ENCODE measurements at regions not wholly inside any gene's neighbourhood (a gene's known extent, or its start where the extent isn't known, plus 50 kb on each side); places are given as distances from the start of the nearest gene placed in this dataset.

- Histone ChIP-seq H3K27me3 (peaks cover 11% of the 10 kb centered on the region), H3K9me3 (no peaks in the 10 kb centered on the region), H3K36me3 (no peaks in the 10 kb centered on the region), H3K4me3 (no peak overlapping the region)
- no peak for DNase-seq
Observed at GRCh38 chr19:30741566-30741965, 369.4 kb downstream of the ZNF536 start.

GRCh38 chr19:30739394-30739793, 367.2 kb downstream of the ZNF536 start:
- Histone ChIP-seq H3K36me3 (no peaks in the 10 kb centered on the region), H3K27me3 (peaks cover 11% of the 10 kb centered on the region), H3K4me3 (no peak overlapping the region), H3K9me3 (no peaks in the 10 kb centered on the region)
- no peak for DNase-seq

DNA sequence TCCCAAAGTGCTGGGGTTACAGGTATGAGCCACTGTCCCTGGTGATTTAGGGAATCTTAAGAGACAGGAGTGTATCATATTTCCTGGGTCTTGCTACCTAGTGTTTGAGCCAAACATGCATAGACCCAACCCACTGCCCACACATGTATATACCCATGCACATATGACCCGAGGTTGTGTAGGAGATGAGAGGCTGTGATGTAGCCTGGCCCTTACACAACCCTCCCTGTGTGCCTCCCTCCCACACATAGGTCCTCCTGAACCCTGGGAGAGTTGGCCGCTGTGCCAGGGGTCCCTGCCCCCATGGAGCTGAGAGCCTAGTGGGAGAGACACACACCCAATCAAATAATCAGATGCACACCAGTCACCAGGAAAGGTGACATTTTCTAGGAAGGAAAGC, 365.9 kb downstream of the ZNF536 start:
- Histone ChIP-seq H3K9me3 (no peaks in the 10 kb centered on the region), H3K36me3 (no peaks in the 10 kb centered on the region), H3K27me3 (peaks cover 8% of the 10 kb centered on the region), H3K4me3 (no peak overlapping the region)
- DNase-seq = no peak

DNA sequence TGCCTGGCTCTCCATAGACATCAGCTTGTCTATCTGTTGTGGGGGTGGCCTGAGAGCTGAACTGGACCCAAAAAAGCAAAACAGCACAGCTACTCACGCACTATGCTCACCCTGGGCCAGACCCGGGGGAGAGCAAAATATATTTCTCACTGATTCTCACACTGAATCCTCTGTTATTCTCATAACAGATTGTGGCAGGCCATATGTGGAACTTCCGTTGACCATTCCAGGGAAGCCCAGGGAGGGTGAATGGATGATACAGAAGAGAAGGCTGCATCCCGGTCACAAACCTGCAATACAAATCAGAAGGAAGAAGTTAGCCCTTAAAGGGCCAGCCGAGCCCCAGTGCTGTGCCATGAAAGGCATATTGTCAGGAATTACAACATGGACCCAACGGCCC, 362.5 kb downstream of the ZNF536 start:
- Histone ChIP-seq H3K4me3 (no peak overlapping the region), H3K9me3 (no peaks in the 10 kb centered on the region), H3K27me3 (no peaks in the 10 kb centered on the region), H3K36me3 (no peaks in the 10 kb centered on the region)
- no peak for DNase-seq

GRCh38 chr19:30733826-30734550, 361.8 kb downstream of the ZNF536 start:
- DNase-seq = no peak
- no peaks in the 10 kb centered on the region for H3K36me3 ChIP-seq
- no peak overlapping the region for H3K4me3 ChIP-seq
- H3K9me3 ChIP-seq = no peaks in the 10 kb centered on the region
- H3K27me3 ChIP-seq = no peaks in the 10 kb centered on the region

- Histone ChIP-seq H3K36me3 (no peaks in the 10 kb centered on the region), H3K9me3 (no peaks in the 10 kb centered on the region)
- DNase-seq = no peak
Observed at GRCh38 chr19:30731591-30731990, 359.4 kb downstream of the ZNF536 start.

DNA sequence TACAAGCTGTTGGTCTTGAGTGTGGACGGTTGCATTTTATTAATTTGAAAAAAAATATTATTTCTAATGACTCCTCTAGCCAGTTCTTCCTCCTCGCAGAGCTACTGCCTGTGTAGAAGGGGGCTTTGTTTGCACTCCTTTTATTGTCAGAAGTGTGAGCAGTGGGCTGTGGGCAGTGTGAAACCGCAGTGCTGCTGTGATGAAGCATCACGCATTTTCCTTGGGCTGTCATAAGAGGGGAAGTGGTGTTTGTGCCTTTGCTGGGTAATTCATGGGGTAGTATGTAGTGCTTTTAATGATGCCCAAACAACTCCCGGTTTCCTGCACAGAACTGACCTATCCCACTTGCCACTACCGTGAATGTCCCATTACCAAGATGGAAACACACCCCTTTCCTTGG, 357.3 kb downstream of the ZNF536 start:
- H3K4me3 ChIP-seq = no peak overlapping the region
- no peak for DNase-seq
- no peaks in the 10 kb centered on the region for H3K9me3 ChIP-seq
- H3K36me3 ChIP-seq = no peaks in the 10 kb centered on the region
- H3K27me3 ChIP-seq = no peaks in the 10 kb centered on the region

More at GRCh38 chr19:30731591-30731990, 359.4 kb downstream of the ZNF536 start:
- no peaks in the 10 kb centered on the region for H3K27me3 ChIP-seq
- H3K4me3 ChIP-seq = no peak overlapping the region

GRCh38 chr19:30722761-30723160, 350.6 kb downstream of the ZNF536 start:
- no peaks in the 10 kb centered on the region for H3K36me3 ChIP-seq

DNA sequence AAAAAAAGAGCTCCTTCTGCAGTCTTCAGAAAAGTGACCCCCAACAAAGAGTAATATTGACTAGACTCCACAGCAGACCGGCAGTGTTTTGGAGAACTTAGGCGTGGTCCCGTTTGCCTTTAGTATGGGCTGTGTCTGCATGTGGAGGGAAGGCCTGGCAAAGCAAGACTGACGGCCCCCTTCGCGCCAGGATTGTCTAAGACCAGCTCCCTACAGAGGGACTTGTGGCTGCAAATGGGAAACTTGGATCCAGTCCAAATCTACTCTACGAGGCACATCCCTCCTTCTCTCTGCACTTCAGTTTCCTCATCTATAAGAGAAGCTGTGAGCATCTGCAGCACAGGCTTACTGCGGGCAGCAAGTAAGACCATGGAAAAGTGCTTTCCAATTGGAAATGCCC, 350.0 kb downstream of the ZNF536 start:
- Histone ChIP-seq H3K36me3 (no peaks in the 10 kb centered on the region), H3K4me3 (no peak overlapping the region), H3K9me3 (no peaks in the 10 kb centered on the region), H3K27me3 (no peaks in the 10 kb centered on the region)
- no peak for DNase-seq

More at GRCh38 chr19:30722761-30723160, 350.6 kb downstream of the ZNF536 start:
- Histone ChIP-seq H3K9me3 (no peaks in the 10 kb centered on the region), H3K27me3 (no peaks in the 10 kb centered on the region), H3K4me3 (no peak overlapping the region)
- DNase-seq = no peak

- peak overlapping the region; percentile 60 for H3K4me3 ChIP-seq
- H3K9me3 ChIP-seq = no peaks in the 10 kb centered on the region
- DNase-seq = peak; percentile 64
- no peaks in the 10 kb centered on the region for H3K27me3 ChIP-seq
- H3K36me3 ChIP-seq = no peaks in the 10 kb centered on the region
Observed at GRCh38 chr19:30719999-30720345, 347.8 kb downstream of the ZNF536 start.

GRCh38 chr19:30719189-30719998, 347.2 kb downstream of the ZNF536 start:
- Histone ChIP-seq H3K36me3 (no peaks in the 10 kb centered on the region), H3K9me3 (no peaks in the 10 kb centered on the region), H3K4me3 (peak overlapping the region; percentile 60), H3K27me3 (no peaks in the 10 kb centered on the region)
- DNase-seq = peak; percentile 80

- peak overlapping the region; percentile 60 for H3K4me3 ChIP-seq
- H3K9me3 ChIP-seq = no peaks in the 10 kb centered on the region
- H3K36me3 ChIP-seq = no peaks in the 10 kb centered on the region
- peaks cover 2% of the 10 kb centered on the region; the same call in 1 of the 2 replicates for H3K27me3 ChIP-seq
- DNase-seq = peak; percentile 30
Observed at GRCh38 chr19:30718707-30719106, 346.5 kb downstream of the ZNF536 start.

- H3K36me3 ChIP-seq = no peaks in the 10 kb centered on the region
Observed at GRCh38 chr19:30718014-30718413, 345.8 kb downstream of the ZNF536 start.

GRCh38 chr19:30717381-30717780, 345.2 kb downstream of the ZNF536 start:
- no peaks in the 10 kb centered on the region for H3K36me3 ChIP-seq
- no peak overlapping the region for H3K4me3 ChIP-seq
- DNase-seq = no peak
- no peaks in the 10 kb centered on the region for H3K9me3 ChIP-seq
- peaks cover 5% of the 10 kb centered on the region; the same call in 1 of the 2 replicates for H3K27me3 ChIP-seq

More at GRCh38 chr19:30718014-30718413, 345.8 kb downstream of the ZNF536 start:
- Histone ChIP-seq H3K9me3 (no peaks in the 10 kb centered on the region), H3K4me3 (no peak overlapping the region), H3K27me3 (peaks cover 2% of the 10 kb centered on the region; the same call in 1 of the 2 replicates)
- DNase-seq = no peak

GRCh38 chr19:30712431-30713337, 340.5 kb downstream of the ZNF536 start:
- Histone ChIP-seq H3K4me3 (no peak overlapping the region), H3K27me3 (peaks cover 20% of the 10 kb centered on the region), H3K36me3 (no peaks in the 10 kb centered on the region), H3K9me3 (no peaks in the 10 kb centered on the region)
- DNase-seq = no peak

- peaks cover 20% of the 10 kb centered on the region for H3K27me3 ChIP-seq
- DNase-seq = no peak
Observed at GRCh38 chr19:30711826-30712225, 339.6 kb downstream of the ZNF536 start.

GRCh38 chr19:30711296-30711695, 339.1 kb downstream of the ZNF536 start:
- H3K27me3 ChIP-seq = peaks cover 20% of the 10 kb centered on the region
- no peaks in the 10 kb centered on the region for H3K9me3 ChIP-seq
- no peaks in the 10 kb centered on the region for H3K36me3 ChIP-seq
- no peak overlapping the region for H3K4me3 ChIP-seq
- DNase-seq = peak; percentile 17

More at GRCh38 chr19:30711826-30712225, 339.6 kb downstream of the ZNF536 start:
- no peak overlapping the region for H3K4me3 ChIP-seq
- H3K9me3 ChIP-seq = no peaks in the 10 kb centered on the region
- no peaks in the 10 kb centered on the region for H3K36me3 ChIP-seq
